ENCODE measurements at regions not wholly inside any gene's neighbourhood (a gene's known extent, or its start where the extent isn't known, plus 50 kb on each side); places are given as distances from the start of the nearest gene placed in this dataset.

DNA sequence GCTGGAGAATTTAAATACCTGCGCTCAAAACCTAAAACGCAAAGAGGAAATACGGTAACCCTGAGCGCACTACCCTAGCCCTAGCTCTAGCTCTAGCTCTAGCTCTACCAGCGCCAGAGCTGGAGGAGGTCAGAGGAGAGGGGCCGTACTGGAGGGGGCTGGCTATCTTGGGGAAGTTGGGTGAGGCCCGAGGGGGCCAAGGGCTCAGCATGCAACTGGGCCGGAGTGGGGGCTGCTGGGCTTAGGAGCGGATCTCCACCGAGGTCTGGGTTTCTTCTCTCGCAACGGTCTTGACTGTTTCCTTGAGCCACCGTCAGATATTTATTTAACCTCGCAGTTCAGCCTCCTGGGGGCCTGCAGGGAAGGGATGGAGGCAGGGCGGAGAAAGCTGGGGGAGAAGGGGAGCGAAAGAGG is 91.0 kb downstream of the NCR2 start:
- TF ChIP-seq EZH2 (IDR thresholded peaks at IDR 0.05; ENCODE audit: borderline replicate concordance, low read length) = no peak
- TF ChIP-seq, protein P1, sequence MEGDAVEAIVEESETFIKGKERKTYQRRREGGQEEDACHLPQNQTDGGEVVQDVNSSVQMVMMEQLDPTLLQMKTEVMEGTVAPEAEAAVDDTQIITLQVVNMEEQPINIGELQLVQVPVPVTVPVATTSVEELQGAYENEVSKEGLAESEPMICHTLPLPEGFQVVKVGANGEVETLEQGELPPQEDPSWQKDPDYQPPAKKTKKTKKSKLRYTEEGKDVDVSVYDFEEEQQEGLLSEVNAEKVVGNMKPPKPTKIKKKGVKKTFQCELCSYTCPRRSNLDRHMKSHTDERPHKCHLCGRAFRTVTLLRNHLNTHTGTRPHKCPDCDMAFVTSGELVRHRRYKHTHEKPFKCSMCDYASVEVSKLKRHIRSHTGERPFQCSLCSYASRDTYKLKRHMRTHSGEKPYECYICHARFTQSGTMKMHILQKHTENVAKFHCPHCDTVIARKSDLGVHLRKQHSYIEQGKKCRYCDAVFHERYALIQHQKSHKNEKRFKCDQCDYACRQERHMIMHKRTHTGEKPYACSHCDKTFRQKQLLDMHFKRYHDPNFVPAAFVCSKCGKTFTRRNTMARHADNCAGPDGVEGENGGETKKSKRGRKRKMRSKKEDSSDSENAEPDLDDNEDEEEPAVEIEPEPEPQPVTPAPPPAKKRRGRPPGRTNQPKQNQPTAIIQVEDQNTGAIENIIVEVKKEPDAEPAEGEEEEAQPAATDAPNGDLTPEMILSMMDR (IDR thresholded peaks at IDR 0.05; ENCODE audit: low read length) = no peak

Data from OCI-LY1 (cell line).